Epithelial cell of proximal tubule (primary cell): ENCODE measurements at regions not wholly inside any gene's neighbourhood (a gene's known extent, or its start where the extent isn't known, plus 50 kb on each side); places are given as distances from the start of the nearest gene placed in this dataset.
"Not testable (repeated sequence)": the region's sequence is repeated elsewhere in the genome, so short reads cannot be mapped to it uniquely, and the experiment has no call there.

Experiments
- DNase-seq: peaks from one replicate; pipeline ENCODE4 v3.0.0-alpha.2; 2011; ENCODE audit warnings: low read depth
- H3K4me3 ChIP-seq: 2 replicates; pipeline ENCODE4 v1.5.1; 2011; ENCODE audit warnings: low read depth, mild to moderate bottlenecking, low read length
- CTCF ChIP-seq: conservative IDR thresholded peaks from 2 replicates; pipeline ENCODE4 v1.5.1; 2012; ENCODE audit warnings: low read depth, mild to moderate bottlenecking, low read length

DNA sequence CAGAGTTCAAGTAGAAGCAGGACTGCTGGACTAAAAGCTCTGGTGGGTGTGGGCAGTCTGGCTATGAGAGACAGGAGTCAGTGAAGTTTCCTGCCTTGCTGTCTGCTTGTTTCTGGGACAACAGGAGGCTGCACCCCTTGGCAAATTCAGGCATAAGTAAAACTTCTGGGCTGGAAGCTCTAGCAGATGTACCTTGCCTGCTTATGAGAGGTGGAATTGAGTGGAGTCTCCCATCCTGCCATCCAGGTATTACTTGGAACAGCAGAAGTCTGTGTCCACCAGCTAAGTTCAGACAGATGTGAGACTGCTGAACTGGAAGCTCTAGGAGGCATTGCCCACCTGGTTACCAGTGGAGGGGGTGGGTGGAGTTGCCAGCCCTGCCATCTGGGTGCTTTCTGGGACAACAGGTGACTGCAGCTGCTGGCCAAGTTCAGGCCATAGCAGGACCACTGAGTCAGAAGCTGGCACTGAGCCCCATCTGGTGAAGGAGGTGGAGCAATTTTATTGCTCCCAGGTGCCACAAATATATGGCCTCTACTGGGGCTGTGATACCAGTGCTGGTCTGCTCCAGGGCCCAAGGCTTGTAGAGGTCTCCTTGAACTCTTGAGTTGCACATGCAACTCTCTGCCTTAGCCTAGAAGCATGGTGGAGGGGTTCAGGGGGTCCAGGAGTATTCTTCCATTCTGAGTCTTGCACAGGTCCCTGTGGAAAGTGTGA lies 199.4 kb upstream of the FN1 start:
- DNase-seq = no peak
- no peak for TF ChIP-seq CTCF
- H3K4me3 ChIP-seq = no peak overlapping the region

GRCh38 chr2:215633360-215633759 lies 197.5 kb upstream of the FN1 start:
- no peak for TF ChIP-seq CTCF
- H3K4me3 ChIP-seq = no peak overlapping the region
- no peak for DNase-seq

- DNase-seq = no peak
- TF ChIP-seq CTCF = no peak
- H3K4me3 ChIP-seq = no peak overlapping the region
These were observed 195.8 kb upstream of the FN1 start for GRCh38 chr2:215631696-215632095.

GRCh38 chr2:215630796-215631195 lies 194.9 kb upstream of the FN1 start:
- not testable (repeated sequence) for H3K4me3 ChIP-seq, DNase-seq

GRCh38 chr2:215627771-215628170 lies 191.9 kb upstream of the FN1 start:
- DNase-seq = no peak
- no peak for TF ChIP-seq CTCF
- no peak overlapping the region for H3K4me3 ChIP-seq

- no peak for DNase-seq
- H3K4me3 ChIP-seq = no peak overlapping the region
- no peak for TF ChIP-seq CTCF
These were observed 191.0 kb upstream of the FN1 start for GRCh38 chr2:215626812-215627281.

DNA sequence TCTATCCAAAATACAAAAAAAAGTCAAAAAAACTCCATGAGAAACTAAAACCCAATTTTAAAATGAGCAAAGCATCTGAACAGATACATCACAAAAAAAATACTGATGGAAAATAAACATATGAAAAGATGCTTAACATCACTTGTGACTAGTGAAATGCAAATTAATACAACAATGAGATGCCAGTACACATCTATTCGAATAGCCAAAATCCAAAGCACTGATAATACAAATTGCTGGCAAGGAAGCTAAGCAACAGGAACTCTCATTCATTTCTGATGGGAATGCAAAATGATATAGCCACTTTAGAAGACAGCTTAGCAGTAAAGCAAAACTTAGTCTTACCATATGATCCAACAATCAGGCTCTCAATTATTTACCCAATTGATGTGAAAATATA lies 190.2 kb upstream of the FN1 start:
- TF ChIP-seq CTCF = no peak
- no peak overlapping the region for H3K4me3 ChIP-seq
- no peak for DNase-seq

- no peak overlapping the region for H3K4me3 ChIP-seq
- no peak for TF ChIP-seq CTCF
- no peak for DNase-seq
These were observed 189.3 kb upstream of the FN1 start for GRCh38 chr2:215625207-215625606.
